ENCODE measurements at regions not wholly inside any gene's neighbourhood (a gene's known extent, or its start where the extent isn't known, plus 50 kb on each side); places are given as distances from the start of the nearest gene placed in this dataset.
"Not testable (repeated sequence)": the region's sequence is repeated elsewhere in the genome, so short reads cannot be mapped to it uniquely, and the experiment has no call there.

DNA sequence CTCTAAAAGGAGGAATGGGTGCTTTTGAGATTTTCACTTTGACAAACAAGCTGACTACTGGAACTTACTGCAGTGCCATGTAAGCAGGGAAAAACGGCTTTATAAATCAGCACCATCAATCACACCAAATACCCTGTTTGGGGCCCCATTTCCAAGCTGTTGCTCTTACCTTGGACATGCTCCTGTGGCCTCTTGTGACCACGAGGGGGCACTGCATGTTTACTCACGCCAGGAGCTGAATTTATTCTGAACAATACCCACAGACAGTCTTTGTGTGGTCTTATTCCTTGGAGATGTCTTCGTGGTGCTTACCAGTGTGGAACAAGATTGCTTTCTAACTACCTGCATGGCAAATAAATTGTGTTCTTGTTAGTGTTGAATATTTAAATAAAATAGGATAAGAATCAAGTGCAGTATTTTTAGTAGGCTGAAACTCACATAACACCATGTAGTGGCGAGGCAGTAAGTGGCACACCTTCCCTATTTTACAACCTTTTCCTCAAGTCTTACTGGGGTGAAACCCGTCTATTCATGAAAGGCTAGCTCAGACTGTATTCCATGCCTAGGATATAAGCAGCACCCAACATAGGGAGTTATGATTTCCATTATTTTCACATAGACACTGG, 155.5 kb upstream of the NMUR2 start:
- Histone ChIP-seq H3K27me3 (ENCODE audit: control insufficient read depth, insufficient read depth, low read length) (no peaks in the 10 kb centered on the region), H3K4me3 (ENCODE audit: low read length) (no peak overlapping the region), H3K36me3 (ENCODE audit: control insufficient read depth, insufficient read depth, low read length) (no peaks in the 10 kb centered on the region), H3K27ac (ENCODE audit: low read length) (no peak overlapping the region), H3K9me3 (replicated peaks; ENCODE audit: control insufficient read depth, low read depth, low read length) (no peaks in the 10 kb centered on the region), H3K4me1 (ENCODE audit: control insufficient read depth, insufficient read depth, low read length) (no peaks in the 10 kb centered on the region)
- DNase-seq = peak; percentile 55
- no CpG with 5 or more reads among the region's 6 CpGs for WGBS (ENCODE audit: insufficient coverage)

DNA sequence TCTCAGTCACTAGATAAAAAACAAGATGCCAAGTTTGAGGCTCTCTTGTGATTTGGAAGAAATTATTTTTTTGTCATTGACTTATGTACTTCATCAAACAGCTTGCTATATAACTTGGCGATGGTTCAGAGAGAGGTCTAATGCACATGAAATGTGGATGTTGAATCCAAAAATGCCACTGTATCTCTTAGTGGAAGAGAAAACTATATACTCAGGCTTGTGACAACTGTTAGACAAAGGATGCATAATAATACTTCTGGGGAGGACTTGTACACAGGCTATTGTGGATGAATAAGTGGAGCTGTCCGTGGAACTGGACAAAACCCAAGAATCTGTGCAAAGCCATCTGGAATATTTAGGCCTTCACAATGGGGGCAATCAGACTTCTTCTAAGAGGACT, 162.9 kb upstream of the NMUR2 start:
- no peaks in the 10 kb centered on the region for H3K27me3 ChIP-seq (ENCODE audit: control insufficient read depth, insufficient read depth, low read length)
- peak; percentile 30 for DNase-seq
- no CpG with 5 or more reads among the region's 2 CpGs for WGBS (ENCODE audit: insufficient coverage)
- no peak overlapping the region for H3K4me3 ChIP-seq (ENCODE audit: low read length)
- no peaks in the 10 kb centered on the region for H3K36me3 ChIP-seq (ENCODE audit: control insufficient read depth, insufficient read depth, low read length)
- no peaks in the 10 kb centered on the region for H3K4me1 ChIP-seq (ENCODE audit: control insufficient read depth, insufficient read depth, low read length)
- no peak overlapping the region for H3K27ac ChIP-seq (ENCODE audit: low read length)
- no peaks in the 10 kb centered on the region for H3K9me3 ChIP-seq (replicated peaks; ENCODE audit: control insufficient read depth, low read depth, low read length)

DNA sequence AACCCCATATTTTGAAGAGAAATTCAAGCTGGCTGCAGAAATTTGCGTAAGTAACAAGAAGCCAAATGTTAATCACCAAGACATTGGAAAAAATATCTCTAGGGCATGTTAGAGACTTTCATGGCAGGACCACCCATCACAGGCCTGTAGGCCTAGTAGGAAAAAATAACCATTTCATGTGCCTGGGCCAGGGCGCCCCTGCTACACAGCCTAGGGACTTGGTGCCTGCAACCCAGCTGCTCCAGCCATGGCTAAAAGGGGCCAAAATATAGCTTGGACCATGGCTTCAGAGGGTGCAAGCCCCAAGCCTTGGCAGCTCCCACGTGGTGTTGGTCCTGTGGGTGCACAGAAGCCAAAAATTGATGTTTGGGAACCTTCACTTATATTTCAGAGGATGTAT, 167.7 kb upstream of the NMUR2 start:
- DNase-seq = no peak
- Histone ChIP-seq H3K4me3 (ENCODE audit: low read length) (no peak overlapping the region), H3K4me1 (ENCODE audit: control insufficient read depth, insufficient read depth, low read length) (no peaks in the 10 kb centered on the region), H3K36me3 (ENCODE audit: control insufficient read depth, insufficient read depth, low read length) (no peaks in the 10 kb centered on the region), H3K9me3 (replicated peaks; ENCODE audit: control insufficient read depth, low read depth, low read length) (no peaks in the 10 kb centered on the region), H3K27me3 (ENCODE audit: control insufficient read depth, insufficient read depth, low read length) (no peaks in the 10 kb centered on the region), H3K27ac (ENCODE audit: low read length) (no peak overlapping the region)
- WGBS (ENCODE audit: insufficient coverage) = 80% methylated on average over 2 of the region's 3 CpGs

DNA sequence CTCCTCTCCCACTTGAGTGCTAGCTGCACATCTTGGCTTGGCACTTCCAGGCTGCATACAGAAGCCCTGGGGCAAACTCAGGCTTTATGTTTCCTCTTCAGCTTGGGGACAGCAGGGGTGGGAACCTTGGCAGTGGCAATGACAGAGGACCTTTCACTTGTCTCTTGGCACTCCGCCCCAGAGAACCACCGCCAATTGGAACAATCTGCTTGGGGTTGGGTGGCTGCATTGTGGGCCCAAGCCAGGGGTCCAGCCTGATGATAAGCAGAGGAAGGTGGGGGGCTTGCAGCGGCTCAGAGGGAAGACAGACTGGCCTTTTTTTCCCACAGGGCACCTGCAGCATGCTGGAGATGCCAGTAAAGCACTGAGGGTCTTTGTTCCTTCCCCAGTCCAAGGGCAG, 179.0 kb upstream of the NMUR2 start:
- Histone ChIP-seq H3K27me3 (ENCODE audit: control insufficient read depth, insufficient read depth, low read length) (no peaks in the 10 kb centered on the region), H3K36me3 (ENCODE audit: control insufficient read depth, insufficient read depth, low read length) (no peaks in the 10 kb centered on the region), H3K27ac (ENCODE audit: low read length) (no peak overlapping the region), H3K4me1 (ENCODE audit: control insufficient read depth, insufficient read depth, low read length) (no peaks in the 10 kb centered on the region), H3K9me3 (replicated peaks; ENCODE audit: control insufficient read depth, low read depth, low read length) (peaks cover 4% of the 10 kb centered on the region), H3K4me3 (ENCODE audit: low read length) (no peak overlapping the region)
- WGBS (ENCODE audit: insufficient coverage) = 88% methylated on average over 3 of the region's 3 CpGs
- DNase-seq = no peak

DNA sequence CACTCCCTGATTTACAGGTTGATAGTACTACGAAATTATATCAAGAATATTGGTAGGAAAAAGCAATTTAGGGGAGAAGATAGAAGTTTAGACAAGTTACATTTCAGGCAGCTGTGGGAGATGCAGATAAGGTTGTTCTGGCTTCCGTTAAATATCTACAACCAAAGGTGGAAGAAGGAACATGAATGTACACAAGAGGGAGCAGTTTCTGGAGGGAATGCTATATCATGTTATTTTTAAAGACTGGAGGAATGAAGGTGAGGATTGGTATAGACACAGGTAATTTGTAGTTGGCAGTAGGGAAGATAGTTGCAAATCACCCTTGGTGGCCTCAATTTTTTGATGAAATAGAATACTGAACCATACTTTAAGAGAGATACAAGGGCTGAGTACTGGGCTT, 187.3 kb upstream of the NMUR2 start:
- no peaks in the 10 kb centered on the region for H3K4me1 ChIP-seq (ENCODE audit: control insufficient read depth, insufficient read depth, low read length)
- H3K4me3 ChIP-seq (ENCODE audit: low read length) = no peak overlapping the region
- no peak overlapping the region for H3K27ac ChIP-seq (ENCODE audit: low read length)
- H3K27me3 ChIP-seq (ENCODE audit: control insufficient read depth, insufficient read depth, low read length) = no peaks in the 10 kb centered on the region
- H3K36me3 ChIP-seq (ENCODE audit: control insufficient read depth, insufficient read depth, low read length) = no peaks in the 10 kb centered on the region
- H3K9me3 ChIP-seq (replicated peaks; ENCODE audit: control insufficient read depth, low read depth, low read length) = no peaks in the 10 kb centered on the region
- no peak for DNase-seq
- no CpG with 5 or more reads among the region's 2 CpGs for whole genome bisulfite sequencing (ENCODE audit: insufficient coverage)

DNA sequence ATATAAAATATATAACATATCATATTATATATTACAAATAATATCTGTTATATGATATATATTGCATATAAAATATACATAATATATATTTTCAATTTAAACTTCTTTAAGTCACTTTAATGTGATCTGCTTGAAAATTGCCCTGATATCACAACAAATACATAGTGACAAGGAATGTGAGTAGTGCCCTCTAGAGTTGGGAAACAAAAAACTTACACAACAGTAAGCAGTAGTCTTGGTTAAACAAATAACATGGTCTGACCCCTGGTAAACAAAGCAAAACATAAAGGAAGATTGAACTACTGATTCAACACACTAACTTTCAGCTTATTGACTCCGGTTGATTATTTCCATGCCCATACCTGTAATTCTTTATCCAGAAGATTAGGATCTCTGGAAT, 188.3 kb upstream of the NMUR2 start:
- no peaks in the 10 kb centered on the region for H3K4me1 ChIP-seq (ENCODE audit: control insufficient read depth, insufficient read depth, low read length)
- DNase-seq = no peak
- no peaks in the 10 kb centered on the region for H3K36me3 ChIP-seq (ENCODE audit: control insufficient read depth, insufficient read depth, low read length)
- H3K4me3 ChIP-seq (ENCODE audit: low read length) = no peak overlapping the region
- WGBS (ENCODE audit: insufficient coverage) = no CpG with 5 or more reads among the region's 1 CpG
- no peaks in the 10 kb centered on the region for H3K27me3 ChIP-seq (ENCODE audit: control insufficient read depth, insufficient read depth, low read length)
- H3K27ac ChIP-seq (ENCODE audit: low read length) = no peak overlapping the region
- no peaks in the 10 kb centered on the region for H3K9me3 ChIP-seq (replicated peaks; ENCODE audit: control insufficient read depth, low read depth, low read length)

DNA sequence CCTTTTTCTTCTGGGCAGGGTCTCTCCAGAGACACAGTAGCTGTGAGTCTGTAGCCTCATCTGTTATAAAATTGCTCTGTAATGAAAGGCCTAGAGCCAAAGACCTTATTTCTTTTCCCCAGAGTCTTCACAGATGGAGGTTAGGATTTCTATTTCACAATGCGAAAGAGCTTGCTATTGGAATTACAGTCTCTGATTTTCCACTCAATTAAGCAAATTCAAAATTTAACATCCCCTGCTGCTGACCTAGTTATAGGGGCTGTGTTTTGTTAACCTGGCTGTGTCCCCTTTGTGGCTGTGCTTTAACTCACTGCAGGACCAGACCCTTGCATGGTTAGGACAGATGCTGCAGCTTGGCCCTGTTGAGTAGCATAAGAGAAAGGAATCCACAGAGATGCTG, 190.3 kb upstream of the NMUR2 start:
- Histone ChIP-seq H3K27ac (ENCODE audit: low read length) (no peak overlapping the region), H3K36me3 (ENCODE audit: control insufficient read depth, insufficient read depth, low read length) (no peaks in the 10 kb centered on the region), H3K27me3 (ENCODE audit: control insufficient read depth, insufficient read depth, low read length) (no peaks in the 10 kb centered on the region), H3K4me1 (ENCODE audit: control insufficient read depth, insufficient read depth, low read length) (no peaks in the 10 kb centered on the region), H3K4me3 (ENCODE audit: low read length) (no peak overlapping the region), H3K9me3 (replicated peaks; ENCODE audit: control insufficient read depth, low read depth, low read length) (no peaks in the 10 kb centered on the region)
- DNase-seq = peak; percentile 56
- WGBS (ENCODE audit: insufficient coverage) = no CpG with 5 or more reads among the region's 1 CpG

DNA sequence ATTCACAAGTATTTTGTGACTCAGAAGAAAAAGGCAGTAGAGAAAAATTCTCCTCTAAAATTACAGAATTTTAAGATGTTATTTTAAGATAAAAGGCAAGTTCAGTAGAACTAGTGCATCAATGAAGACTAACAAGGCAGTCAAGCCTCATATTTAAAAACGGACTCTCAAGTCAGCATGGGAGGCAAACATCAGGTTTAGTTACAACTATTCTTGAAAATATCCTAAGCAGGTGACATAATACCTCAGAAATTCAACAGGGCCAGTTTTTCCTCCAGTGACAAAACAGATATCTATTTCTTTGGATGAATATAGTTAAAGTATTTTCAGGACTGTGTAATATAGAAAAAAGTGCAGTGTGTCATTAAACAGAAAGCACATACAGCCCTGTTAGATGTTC, 194.0 kb upstream of the NMUR2 start:
- Histone ChIP-seq H3K4me3 (ENCODE audit: low read length) (no peak overlapping the region), H3K9me3 (replicated peaks; ENCODE audit: control insufficient read depth, low read depth, low read length) (no peaks in the 10 kb centered on the region), H3K36me3 (ENCODE audit: control insufficient read depth, insufficient read depth, low read length) (no peaks in the 10 kb centered on the region), H3K4me1 (ENCODE audit: control insufficient read depth, insufficient read depth, low read length) (no peaks in the 10 kb centered on the region), H3K27me3 (ENCODE audit: control insufficient read depth, insufficient read depth, low read length) (no peaks in the 10 kb centered on the region), H3K27ac (ENCODE audit: low read length) (no peak overlapping the region)
- no peak for DNase-seq
- WGBS (ENCODE audit: insufficient coverage) = no CpG with 5 or more reads among the region's 1 CpG

DNA sequence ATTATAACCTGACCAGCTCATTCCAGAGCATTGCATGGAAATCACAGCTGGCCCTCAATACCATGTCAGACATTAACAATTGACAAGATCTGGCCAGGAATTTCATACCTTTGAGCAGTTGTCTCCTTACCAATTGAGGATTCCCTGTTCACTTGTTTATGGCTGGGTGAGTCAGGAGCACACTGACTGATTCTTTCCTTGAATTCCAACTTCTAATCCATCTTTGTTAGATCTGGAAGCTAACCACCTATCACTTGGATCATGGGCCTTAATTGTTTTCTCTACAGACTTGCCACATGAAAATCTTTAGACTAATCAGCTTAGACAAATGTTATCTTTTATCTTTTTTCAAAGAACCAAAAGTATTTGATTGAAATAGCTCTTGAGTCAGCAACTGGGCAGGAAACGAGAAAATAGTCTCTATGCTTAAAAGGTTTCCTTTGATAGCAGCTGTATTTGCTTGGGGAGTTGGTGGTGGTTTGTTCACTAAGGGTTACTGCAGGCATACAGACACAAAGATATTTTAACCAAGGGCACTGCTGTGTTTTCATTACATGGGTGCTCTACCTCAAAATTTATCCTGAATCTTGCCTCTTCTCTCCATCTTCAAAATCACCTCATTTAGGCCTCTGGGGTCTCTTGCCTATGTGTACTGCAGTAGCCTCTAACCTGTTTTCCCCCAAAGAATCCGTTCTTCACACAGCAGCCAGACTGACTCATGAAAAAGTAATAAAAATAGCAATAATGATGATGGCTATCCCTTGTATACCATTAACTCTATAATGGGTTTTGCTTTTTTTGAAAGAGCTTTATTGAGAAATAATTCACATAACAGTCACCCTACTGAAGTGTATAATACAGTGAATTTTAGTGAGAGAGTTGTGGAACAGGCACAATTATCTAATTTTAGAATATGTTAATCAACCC, 197.0 kb upstream of the NMUR2 start:
- whole genome bisulfite sequencing (ENCODE audit: insufficient coverage) = no CpG with 5 or more reads among the region's 2 CpGs
- Histone ChIP-seq H3K27ac (ENCODE audit: low read length) (no peak overlapping the region), H3K4me3 (ENCODE audit: low read length) (no peak overlapping the region), H3K4me1 (ENCODE audit: control insufficient read depth, insufficient read depth, low read length) (no peaks in the 10 kb centered on the region), H3K36me3 (ENCODE audit: control insufficient read depth, insufficient read depth, low read length) (no peaks in the 10 kb centered on the region), H3K9me3 (replicated peaks; ENCODE audit: control insufficient read depth, low read depth, low read length) (no peaks in the 10 kb centered on the region), H3K27me3 (ENCODE audit: control insufficient read depth, insufficient read depth, low read length) (no peaks in the 10 kb centered on the region)
- DNase-seq = no peak

DNA sequence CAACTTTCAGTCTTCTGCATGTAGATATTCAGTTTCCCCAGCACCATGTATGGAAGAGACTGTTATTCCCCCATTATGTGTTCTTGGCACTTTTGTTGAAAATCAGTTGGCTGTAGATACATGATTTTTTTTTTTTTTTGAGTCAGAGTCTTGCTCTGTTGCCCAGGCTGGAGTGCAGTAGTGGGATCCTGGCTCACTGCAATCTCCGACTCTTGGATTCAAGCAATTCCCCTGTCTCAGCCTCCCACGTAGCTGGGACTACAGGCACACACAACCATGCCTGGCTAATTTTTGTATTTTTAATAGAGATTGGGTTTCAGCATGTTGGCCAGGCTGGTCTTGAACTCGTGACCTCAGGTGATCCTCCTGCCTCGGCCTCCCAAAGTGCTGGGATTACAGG, 201.0 kb upstream of the NMUR2 start:
- H3K9me3 ChIP-seq (replicated peaks; ENCODE audit: control insufficient read depth, low read depth, low read length); H3K27me3 ChIP-seq (ENCODE audit: control insufficient read depth, insufficient read depth, low read length): not testable (repeated sequence)
- WGBS (ENCODE audit: insufficient coverage) = 67% methylated on average over 1 of the region's 4 CpGs

More for the DNA sequence above, 201.0 kb upstream of the NMUR2 start:
- H3K27ac ChIP-seq (ENCODE audit: low read length); H3K36me3 ChIP-seq (ENCODE audit: control insufficient read depth, insufficient read depth, low read length); H3K4me1 ChIP-seq (ENCODE audit: control insufficient read depth, insufficient read depth, low read length); H3K4me3 ChIP-seq (ENCODE audit: low read length); DNase-seq: not testable (repeated sequence)
